Cardiac fibroblast (primary cell): ENCODE measurements at regions not wholly inside any gene's neighbourhood (a gene's known extent, or its start where the extent isn't known, plus 50 kb on each side); places are given as distances from the start of the nearest gene placed in this dataset.

Experiments used
- DNase-seq, 2 donors: peaks; one replicate each; pipeline versions ENCODE4 v3.0.0 to v3.0.0-alpha.2; 2010; ENCODE audit warnings: low read depth in 2 of 2
- H3K4me3 ChIP-seq, 2 donors: replicated peaks in 1 of 2; 1 replicate in 1 of 2; 2 replicates in 1 of 2; pipeline ENCODE4 v1.5.1; 2011; ENCODE audit warnings: low read depth in 2 of 2, low read length in 2 of 2, mild to moderate bottlenecking in 2 of 2, moderate library complexity in 1 of 2
- CTCF ChIP-seq: IDR thresholded peaks from one replicate; pipeline ENCODE4 v1.5.1; 2011; ENCODE audit warnings: low read depth, mild to moderate bottlenecking, low read length, inconsistent platforms

GRCh38 chr4:19508442-19508841 lies 743.3 kb upstream of the SLIT2 start:
- no peak overlapping the region for H3K4me3 ChIP-seq
- no peak for TF ChIP-seq CTCF
- peak in 1 of 2 donors; percentile 32 for DNase-seq

- no peak overlapping the region for H3K4me3 ChIP-seq
- no peak for TF ChIP-seq CTCF
- no peak for DNase-seq
Observed at GRCh38 chr4:19497705-19498104, 754.0 kb upstream of the SLIT2 start.

- TF ChIP-seq CTCF = no peak
- DNase-seq = no peak
Observed at GRCh38 chr4:19496756-19497155, 754.9 kb upstream of the SLIT2 start.

GRCh38 chr4:19494961-19495360 lies 756.7 kb upstream of the SLIT2 start:
- no peak overlapping the region for H3K4me3 ChIP-seq
- TF ChIP-seq CTCF = no peak

More at GRCh38 chr4:19496756-19497155, 754.9 kb upstream of the SLIT2 start:
- H3K4me3 ChIP-seq = no peak overlapping the region

GRCh38 chr4:19492606-19493005 lies 759.1 kb upstream of the SLIT2 start:
- TF ChIP-seq CTCF = no peak
- H3K4me3 ChIP-seq = no peak overlapping the region
- peak; percentile 11 to 61 for DNase-seq

More at GRCh38 chr4:19494961-19495360, 756.7 kb upstream of the SLIT2 start:
- DNase-seq = peak; percentile 5 to 53

- no peak for DNase-seq
- TF ChIP-seq CTCF = no peak
- H3K4me3 ChIP-seq = no peak overlapping the region
Observed at GRCh38 chr4:19486400-19486799, 765.3 kb upstream of the SLIT2 start.

- DNase-seq = peak in 1 of 2 donors; percentile 50
- H3K4me3 ChIP-seq = no peak overlapping the region
- no peak for TF ChIP-seq CTCF
Observed at GRCh38 chr4:19478791-19479190, 772.9 kb upstream of the SLIT2 start.
